ENCODE measurements at regions not wholly inside any gene's neighbourhood (a gene's known extent, or its start where the extent isn't known, plus 50 kb on each side); places are given as distances from the start of the nearest gene placed in this dataset.

DNA sequence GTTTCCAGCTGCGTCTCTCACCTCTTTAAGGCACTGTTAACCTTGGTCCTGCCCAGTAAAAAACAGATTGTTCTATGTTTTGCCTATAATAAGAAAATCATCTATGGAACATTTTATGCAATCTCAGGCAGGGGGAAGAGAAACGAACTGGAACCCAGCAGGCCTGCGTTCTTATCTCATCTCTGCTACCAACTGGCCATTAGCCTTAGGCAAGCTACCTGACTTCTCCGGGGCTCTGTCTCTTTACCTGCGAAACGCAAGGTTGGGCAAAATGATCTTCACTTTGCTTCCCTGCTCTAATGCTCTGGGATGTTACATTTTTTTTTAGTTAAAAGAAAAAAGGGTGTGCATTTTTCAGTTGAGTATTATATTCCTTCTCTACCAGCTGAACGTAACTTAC lies 70.5 kb upstream of the WIPF1 start:
- no peak for DNase-seq (ENCODE audit: low read depth in 2 of 2)

GRCh38 chr2:174667250-174667860 lies 69.8 kb upstream of the WIPF1 start:
- peak in 1 of 2 donors; percentile 24 for DNase-seq (ENCODE audit: low read depth in 2 of 2)

- DNase-seq (ENCODE audit: low read depth in 2 of 2) = no peak
Observed at GRCh38 chr2:174666845-174667244, 69.2 kb upstream of the WIPF1 start.

DNA sequence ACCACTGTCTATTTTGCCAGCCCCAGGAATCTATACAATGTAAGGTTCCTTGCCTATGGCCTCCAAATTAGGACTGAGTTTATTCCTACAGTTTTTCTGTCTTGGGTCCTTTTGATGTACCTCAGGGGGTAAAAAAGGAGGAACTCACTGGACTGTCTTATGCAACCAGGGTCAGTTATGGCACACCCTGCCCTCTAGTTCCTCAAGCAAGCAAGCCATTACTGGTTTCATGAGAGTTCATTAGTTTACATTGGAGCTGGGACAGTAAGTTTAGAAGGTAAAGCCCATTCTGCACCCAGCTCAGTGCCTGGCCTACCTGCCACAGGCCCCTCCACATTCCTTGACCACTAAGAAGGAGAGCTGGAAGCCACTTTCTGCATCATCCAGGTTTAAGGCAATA lies 68.7 kb upstream of the WIPF1 start:
- no peak for DNase-seq (ENCODE audit: low read depth in 2 of 2)

- no peak for DNase-seq (ENCODE audit: low read depth in 2 of 2)
Observed at GRCh38 chr2:174664084-174664759, 66.6 kb upstream of the WIPF1 start.

GRCh38 chr2:174663550-174663949 lies 65.9 kb upstream of the WIPF1 start:
- peak; percentile 39 to 49 for DNase-seq (ENCODE audit: low read depth in 2 of 2)

DNA sequence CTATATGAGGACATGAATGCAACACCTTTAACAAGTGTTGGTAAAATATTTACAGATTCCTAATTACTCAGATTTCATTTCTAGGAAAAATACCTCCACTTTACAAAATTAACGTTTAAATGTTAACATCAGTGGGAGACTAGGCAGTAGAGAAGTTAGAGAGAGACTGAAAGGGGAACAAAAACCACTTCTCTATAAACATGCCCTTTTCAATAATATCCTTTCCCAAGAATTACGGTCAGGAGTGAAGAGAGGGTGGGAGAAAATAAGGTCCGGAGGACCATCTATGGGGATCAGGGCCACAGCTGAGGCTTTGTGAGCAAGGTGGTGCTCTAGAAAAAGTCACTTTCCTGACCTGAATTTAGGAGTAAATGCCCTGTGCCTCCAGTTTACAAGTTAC lies 65.3 kb upstream of the WIPF1 start:
- DNase-seq (ENCODE audit: low read depth in 2 of 2) = no peak

DNA sequence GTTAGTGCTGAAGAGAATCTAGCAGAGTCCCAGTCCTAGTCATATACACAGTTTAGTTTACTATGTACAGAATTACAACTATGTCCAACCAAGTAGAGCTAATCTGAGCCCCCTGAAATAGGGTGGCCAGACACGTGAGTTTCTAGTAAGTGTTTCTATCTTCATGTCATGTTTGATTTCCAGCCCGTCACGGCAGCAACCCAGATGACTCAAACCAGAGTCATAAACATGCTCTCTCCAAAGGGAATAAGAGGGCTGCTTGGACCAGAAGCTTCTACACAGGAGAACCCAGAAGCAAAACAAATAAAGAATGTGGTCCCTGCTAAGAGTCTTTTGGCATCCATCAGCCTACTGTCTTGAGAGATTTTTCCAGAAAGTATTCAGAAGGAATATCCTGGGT lies 64.9 kb upstream of the WIPF1 start:
- DNase-seq (ENCODE audit: low read depth in 2 of 2) = peak in 1 of 2 donors; percentile 62

DNA sequence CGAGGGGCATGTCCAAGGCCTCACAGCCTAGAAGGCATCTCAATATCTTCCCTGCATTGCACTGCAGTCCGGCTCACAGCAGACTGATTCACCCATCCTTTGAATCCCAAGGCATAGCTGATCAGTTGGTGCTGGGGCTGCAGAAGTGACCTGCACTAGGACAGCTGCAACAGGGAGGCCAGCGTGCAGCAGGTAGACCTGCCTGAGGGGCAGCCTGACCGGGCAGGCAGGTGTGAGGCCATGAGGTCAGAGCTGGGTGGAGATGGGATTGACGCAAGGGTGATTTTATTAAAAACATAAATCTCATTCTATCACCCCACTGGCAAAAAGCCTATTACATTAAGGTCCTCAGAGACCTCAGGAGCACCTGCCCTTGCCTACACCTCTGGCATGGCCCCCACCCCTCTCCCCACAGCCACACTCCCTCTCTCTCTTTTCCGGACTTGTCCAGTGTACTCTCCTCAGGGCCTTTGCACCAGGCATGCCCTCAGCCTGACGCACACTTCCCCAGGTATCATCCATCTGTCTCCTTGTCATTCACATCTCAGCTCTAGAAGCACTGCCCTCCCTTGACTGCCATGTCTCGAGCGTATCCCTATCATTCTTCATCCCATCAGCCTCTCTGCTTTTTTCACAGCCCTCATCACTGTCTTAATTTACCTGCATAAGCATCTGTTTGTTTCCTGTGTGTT lies 63.5 kb upstream of the WIPF1 start:
- no peak for DNase-seq (ENCODE audit: low read depth in 2 of 2)

DNA sequence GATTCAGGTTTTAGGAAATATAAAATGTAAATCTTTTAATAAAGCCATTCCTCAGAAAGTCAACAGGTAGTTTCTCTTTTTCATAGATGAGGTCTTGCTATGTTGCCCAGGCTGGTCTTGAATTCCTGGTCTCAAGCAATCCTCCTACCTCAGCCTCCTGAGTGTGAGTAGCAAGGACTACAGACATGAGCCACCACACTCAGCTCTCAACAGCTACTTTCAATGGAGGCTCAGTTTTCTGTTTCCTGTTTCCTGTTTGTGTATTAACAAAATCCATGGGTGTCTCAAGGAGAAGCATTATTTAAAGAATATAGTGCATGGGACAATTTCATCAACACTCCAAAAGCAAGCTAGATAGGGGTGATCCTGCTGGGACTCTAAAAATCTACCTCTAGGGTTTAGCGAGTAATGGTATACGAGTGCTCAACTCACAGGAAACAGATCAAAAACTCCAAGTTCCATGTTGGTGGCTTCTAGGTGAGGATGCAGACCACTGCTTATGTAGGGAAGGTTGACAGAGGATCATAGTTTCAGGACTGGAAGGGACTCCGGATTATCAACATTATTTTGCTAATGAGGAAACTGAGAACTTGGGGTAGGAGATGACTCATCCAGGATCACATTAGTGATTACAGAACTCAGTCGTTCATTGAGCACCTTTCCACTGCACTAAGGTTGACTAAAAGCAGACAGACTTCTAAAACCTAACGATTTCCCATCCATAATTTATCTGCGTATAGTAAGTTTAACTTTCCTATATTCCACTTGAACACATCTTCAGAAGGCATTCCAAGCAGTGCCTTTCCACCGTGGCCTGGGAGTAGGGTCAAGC lies 61.7 kb upstream of the WIPF1 start:
- no peak for DNase-seq (ENCODE audit: low read depth in 2 of 2)

DNA sequence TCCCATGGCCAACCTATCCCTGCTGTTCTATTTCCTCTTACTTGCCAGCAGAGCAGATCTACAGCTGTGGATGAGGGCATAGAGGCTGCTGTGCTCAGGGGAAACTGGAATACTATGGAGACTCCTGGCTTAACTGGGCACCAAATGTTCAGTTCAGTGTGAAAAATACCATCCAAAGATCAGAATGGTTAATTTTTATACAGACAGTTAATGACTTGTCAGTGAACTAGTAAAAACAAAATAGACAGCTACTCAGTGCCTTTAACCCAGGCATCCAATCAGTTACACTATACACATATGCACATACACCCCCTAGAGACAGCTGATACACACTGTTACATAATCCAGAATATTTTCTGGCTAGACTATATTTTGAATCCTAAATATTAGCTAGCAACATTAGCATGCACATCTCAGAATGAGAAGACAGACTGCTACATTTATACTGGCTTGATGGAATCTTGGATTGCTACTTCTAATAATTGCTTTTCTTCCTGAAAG lies 59.1 kb upstream of the WIPF1 start:
- DNase-seq (ENCODE audit: low read depth in 2 of 2) = no peak

DNA sequence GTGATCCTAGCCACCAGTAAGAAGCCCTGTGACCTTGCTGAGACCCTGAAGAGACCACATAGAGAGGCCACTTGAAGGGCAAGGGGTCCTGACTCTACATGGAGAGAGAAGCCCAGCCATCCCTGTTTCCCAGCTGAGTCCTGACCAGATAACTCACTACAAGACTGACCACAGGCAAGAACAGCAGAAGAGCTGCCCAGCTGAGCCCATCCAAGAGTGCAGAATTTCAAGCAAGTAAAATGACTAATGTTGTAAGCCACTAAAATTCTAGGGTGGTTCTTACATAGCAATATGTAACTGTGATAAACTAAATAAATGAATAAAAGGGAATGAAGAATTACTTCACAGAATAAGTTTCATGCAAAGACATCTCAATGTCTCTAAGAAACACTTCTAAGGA lies 58.4 kb upstream of the WIPF1 start:
- no peak for DNase-seq (ENCODE audit: low read depth in 2 of 2)

DNA sequence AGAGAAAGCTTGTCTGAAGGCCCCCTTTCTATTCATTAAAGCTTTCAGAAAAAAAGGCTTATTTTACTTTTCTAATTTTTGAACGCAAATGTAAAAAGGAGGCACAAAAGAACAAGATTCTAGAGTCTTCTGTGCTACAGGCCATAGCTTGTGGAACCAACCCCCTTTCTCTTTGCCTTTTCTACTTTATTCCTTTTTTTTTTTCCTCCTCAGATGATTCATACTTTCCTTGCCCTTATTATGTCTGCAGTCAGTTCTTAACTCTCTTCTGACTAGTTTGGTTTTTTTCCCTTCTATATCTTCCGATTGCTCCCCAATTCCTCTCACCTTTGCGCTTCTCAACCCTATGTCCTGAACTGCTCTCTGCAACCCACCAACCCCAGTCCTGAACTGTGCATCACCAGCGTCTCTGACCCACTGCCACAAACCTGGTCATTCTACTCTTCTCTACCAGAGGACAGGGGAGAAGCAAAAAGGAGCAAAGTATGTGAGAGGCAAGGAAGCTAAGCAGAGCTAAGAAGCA lies 56.9 kb upstream of the WIPF1 start:
- no peak for DNase-seq (ENCODE audit: low read depth in 2 of 2)

DNA sequence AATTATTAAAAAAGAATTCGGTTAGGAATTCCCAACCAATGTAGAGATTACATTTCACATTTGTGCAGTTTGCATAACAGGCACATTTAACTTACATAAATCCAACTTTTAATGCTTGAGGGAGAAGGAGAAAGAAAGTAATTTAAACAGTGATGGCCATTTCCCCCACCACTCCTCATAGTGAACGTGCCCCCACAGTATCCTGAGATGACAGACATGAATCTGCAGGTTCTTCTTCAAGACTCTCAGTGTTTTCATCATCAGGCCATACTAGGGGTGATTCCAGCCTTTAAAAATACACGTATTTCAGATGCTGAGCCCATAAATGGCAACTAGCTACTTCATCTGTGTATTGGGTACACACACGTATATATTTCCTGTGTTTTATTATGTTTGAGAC lies 51.3 kb upstream of the WIPF1 start:
- no peak for DNase-seq (ENCODE audit: low read depth in 2 of 2)

Data from lung microvascular endothelial cell (primary cell).